ENCODE measurements at regions not wholly inside any gene's neighbourhood (a gene's known extent, or its start where the extent isn't known, plus 50 kb on each side); places are given as distances from the start of the nearest gene placed in this dataset.

DNA sequence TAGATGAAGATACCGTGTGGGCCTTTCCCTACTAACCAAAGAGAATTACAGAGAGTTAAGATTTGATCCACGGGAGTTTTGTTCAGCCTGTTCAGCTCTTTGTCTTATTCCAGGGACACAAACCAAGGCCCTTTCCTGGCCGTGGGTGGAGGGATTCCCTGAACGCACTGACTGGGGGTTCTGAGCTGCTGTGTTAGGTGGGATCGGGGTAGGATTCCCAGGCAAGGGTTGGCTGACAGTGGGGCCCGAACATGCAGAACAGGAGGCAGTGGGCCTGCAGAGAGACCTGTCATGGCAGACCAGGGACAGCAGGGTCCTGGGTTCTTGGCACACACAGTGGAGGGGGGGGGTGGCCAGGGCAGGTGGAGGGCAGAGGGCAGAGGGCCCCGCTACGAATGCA lies 89.5 kb upstream of the MKI67 start:
- Histone ChIP-seq H3K9ac (ENCODE audit: low read depth, low read length, poor library complexity) (no peak overlapping the region), H3K4me3 (ENCODE audit: low read length in 2 of 2) (no peak overlapping the region), H3K79me1 (ENCODE audit: low read depth, low read length) (no peaks in the 10 kb centered on the region), H2AK5ac (ENCODE audit: low read depth, low read length) (peak overlapping the region; percentile 23), H4K91ac (ENCODE audit: low read depth, low read length, poor library complexity) (no peak overlapping the region), H3K9me3 (replicated peaks in 1 of 2; ENCODE audit: control insufficient read depth in 2 of 2, insufficient read depth in 1 of 2, low read depth in 1 of 2, low read length in 2 of 2) (no peaks in the 10 kb centered on the region), H3K4me1 (ENCODE audit: control insufficient read depth in 2 of 2, insufficient read depth in 1 of 2, low read depth in 1 of 2, low read length in 2 of 2) (peaks cover 0 to 15% of the 10 kb centered on the region in 2 donors), H2BK12ac (ENCODE audit: low read length) (no peak overlapping the region), H3K4ac (ENCODE audit: low read length) (no peak overlapping the region), H3K27ac (replicated peaks; ENCODE audit: low read length) (peak overlapping the region; percentile 44), H2AFZ (ENCODE audit: low read length) (no peak overlapping the region), H3K27me3 (ENCODE audit: control insufficient read depth in 3 of 3, insufficient read depth in 3 of 3, low read depth in 1 of 3, low read length in 3 of 3) (peaks cover 0 to 24% (median 13%) of the 10 kb centered on the region in 3 experiments), H3K36me3 (replicated peaks in 1 of 2; ENCODE audit: control insufficient read depth in 2 of 2, insufficient read depth in 2 of 2, low read length in 2 of 2) (no peaks in the 10 kb centered on the region), H2BK120ac (ENCODE audit: low read depth, low read length) (no peak overlapping the region), H4K8ac (ENCODE audit: low read depth, low read length) (no peak overlapping the region), H3K14ac (ENCODE audit: low read length) (peak overlapping the region; percentile 86), H2BK15ac (ENCODE audit: low read length) (no peak overlapping the region), H3K4me2 (ENCODE audit: insufficient read depth, low read length, poor library complexity, severe bottlenecking) (no peak overlapping the region), H2BK5ac (ENCODE audit: low read length) (no peak overlapping the region), H3K23ac (ENCODE audit: low read depth, low read length, poor library complexity) (no peak overlapping the region), H3K18ac (ENCODE audit: low read length) (peak overlapping the region; percentile 86)
- no CpG with 5 or more reads among the region's 8 CpGs for WGBS, 2 donors (ENCODE audit: extremely low coverage in 2 of 2, insufficient read length in 2 of 2, insufficient replicate concordance in 1 of 2)
- no peak for DNase-seq (ENCODE audit: low spot score)

DNA sequence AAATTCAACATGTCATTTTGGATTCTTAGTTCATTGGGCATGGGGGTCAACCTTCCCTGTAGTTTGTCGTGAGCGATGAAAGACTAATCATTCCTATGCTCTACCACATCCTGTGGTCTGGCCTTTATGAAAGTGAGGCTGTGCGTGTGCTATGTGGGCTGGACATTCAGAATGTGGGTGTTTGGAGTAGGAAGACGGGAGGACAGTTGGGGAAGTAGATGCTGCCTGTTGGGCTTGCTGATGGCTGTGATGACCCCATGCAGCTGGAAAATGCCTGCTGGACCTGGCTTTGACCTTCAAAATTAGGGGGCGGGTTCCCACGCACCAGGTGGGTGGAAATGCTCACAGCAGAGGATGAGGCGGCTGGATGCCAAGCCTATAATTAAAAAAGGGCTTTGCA lies 90.9 kb upstream of the MKI67 start:
- Histone ChIP-seq H2BK120ac (ENCODE audit: low read depth, low read length) (no peak overlapping the region), H3K4me3 (ENCODE audit: low read length in 2 of 2) (no peak overlapping the region), H4K8ac (ENCODE audit: low read depth, low read length) (no peak overlapping the region), H3K18ac (ENCODE audit: low read length) (no peak overlapping the region), H2BK12ac (ENCODE audit: low read length) (no peak overlapping the region), H3K14ac (ENCODE audit: low read length) (no peak overlapping the region), H2BK5ac (ENCODE audit: low read length) (no peak overlapping the region), H3K27me3 (ENCODE audit: control insufficient read depth in 3 of 3, insufficient read depth in 3 of 3, low read depth in 1 of 3, low read length in 3 of 3) (peaks cover 0 to 16% (median 2%) of the 10 kb centered on the region in 3 experiments), H3K23ac (ENCODE audit: low read depth, low read length, poor library complexity) (peak overlapping the region; percentile 17), H2AFZ (ENCODE audit: low read length) (no peak overlapping the region), H3K9me3 (replicated peaks in 1 of 2; ENCODE audit: control insufficient read depth in 2 of 2, insufficient read depth in 1 of 2, low read depth in 1 of 2, low read length in 2 of 2) (no peaks in the 10 kb centered on the region), H3K27ac (replicated peaks; ENCODE audit: low read length) (no peak overlapping the region), H3K4me1 (ENCODE audit: control insufficient read depth in 2 of 2, insufficient read depth in 1 of 2, low read depth in 1 of 2, low read length in 2 of 2) (peaks cover 0 to 16% of the 10 kb centered on the region in 2 donors), H4K91ac (ENCODE audit: low read depth, low read length, poor library complexity) (no peak overlapping the region), H3K4ac (ENCODE audit: low read length) (no peak overlapping the region), H2BK15ac (ENCODE audit: low read length) (no peak overlapping the region), H3K79me1 (ENCODE audit: low read depth, low read length) (no peaks in the 10 kb centered on the region), H2AK5ac (ENCODE audit: low read depth, low read length) (no peak overlapping the region), H3K4me2 (ENCODE audit: insufficient read depth, low read length, poor library complexity, severe bottlenecking) (no peak overlapping the region), H3K36me3 (replicated peaks in 1 of 2; ENCODE audit: control insufficient read depth in 2 of 2, insufficient read depth in 2 of 2, low read length in 2 of 2) (no peaks in the 10 kb centered on the region), H3K9ac (ENCODE audit: low read depth, low read length, poor library complexity) (no peak overlapping the region)
- no CpG with 5 or more reads among the region's 7 CpGs for WGBS, 2 donors (ENCODE audit: extremely low coverage in 2 of 2, insufficient read length in 2 of 2, insufficient replicate concordance in 1 of 2)
- DNase-seq (ENCODE audit: low spot score) = no peak

DNA sequence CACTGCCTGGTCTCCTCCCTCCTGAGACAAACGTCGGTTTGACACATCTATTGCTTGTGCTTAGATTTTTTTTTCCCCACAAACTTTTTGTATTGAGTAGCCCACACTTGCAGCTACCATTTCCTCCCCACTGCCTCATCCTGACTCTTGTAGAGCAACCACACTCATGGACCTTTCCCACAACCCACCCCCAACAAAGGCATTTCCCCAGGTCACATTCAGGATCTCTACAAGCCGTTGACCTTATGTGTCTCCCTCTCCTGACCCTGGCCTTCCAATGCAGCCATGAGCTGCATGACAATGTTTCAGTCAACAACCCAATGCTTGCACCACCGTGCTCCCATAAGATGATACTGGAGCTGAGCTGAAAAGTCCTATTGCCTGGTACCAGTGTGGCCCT lies 91.9 kb upstream of the MKI67 start:
- H2BK5ac ChIP-seq (ENCODE audit: low read length) = no peak overlapping the region
- no peak overlapping the region for H3K9ac ChIP-seq (ENCODE audit: low read depth, low read length, poor library complexity)
- no peak overlapping the region for H3K4ac ChIP-seq (ENCODE audit: low read length)
- no peak for DNase-seq (ENCODE audit: low spot score)
- peaks cover 0 to 6% (median 0%) of the 10 kb centered on the region in 3 experiments for H3K27me3 ChIP-seq (ENCODE audit: control insufficient read depth in 3 of 3, insufficient read depth in 3 of 3, low read depth in 1 of 3, low read length in 3 of 3)
- H3K4me1 ChIP-seq (ENCODE audit: control insufficient read depth in 2 of 2, insufficient read depth in 1 of 2, low read depth in 1 of 2, low read length in 2 of 2) = peaks cover 0 to 13% of the 10 kb centered on the region in 2 donors
- H3K27ac ChIP-seq (replicated peaks; ENCODE audit: low read length) = no peak overlapping the region
- H2BK15ac ChIP-seq (ENCODE audit: low read length) = no peak overlapping the region
- no peak overlapping the region for H4K8ac ChIP-seq (ENCODE audit: low read depth, low read length)
- no peak overlapping the region for H3K4me2 ChIP-seq (ENCODE audit: insufficient read depth, low read length, poor library complexity, severe bottlenecking)
- H2AFZ ChIP-seq (ENCODE audit: low read length) = no peak overlapping the region
- no peaks in the 10 kb centered on the region for H3K79me1 ChIP-seq (ENCODE audit: low read depth, low read length)
- no peak overlapping the region for H3K4me3 ChIP-seq (ENCODE audit: low read length in 2 of 2)
- no peak overlapping the region for H4K91ac ChIP-seq (ENCODE audit: low read depth, low read length, poor library complexity)
- no peak overlapping the region for H2AK5ac ChIP-seq (ENCODE audit: low read depth, low read length)
- H3K9me3 ChIP-seq (replicated peaks in 1 of 2; ENCODE audit: control insufficient read depth in 2 of 2, insufficient read depth in 1 of 2, low read depth in 1 of 2, low read length in 2 of 2) = no peaks in the 10 kb centered on the region
- peak overlapping the region; percentile 11 for H3K14ac ChIP-seq (ENCODE audit: low read length)
- no CpG with 5 or more reads among the region's 4 CpGs for WGBS, 2 donors (ENCODE audit: extremely low coverage in 2 of 2, insufficient read length in 2 of 2, insufficient replicate concordance in 1 of 2)
- no peak overlapping the region for H3K18ac ChIP-seq (ENCODE audit: low read length)
- H3K23ac ChIP-seq (ENCODE audit: low read depth, low read length, poor library complexity) = no peak overlapping the region
- no peak overlapping the region for H2BK12ac ChIP-seq (ENCODE audit: low read length)
- no peak overlapping the region for H2BK120ac ChIP-seq (ENCODE audit: low read depth, low read length)
- no peaks in the 10 kb centered on the region for H3K36me3 ChIP-seq (replicated peaks in 1 of 2; ENCODE audit: control insufficient read depth in 2 of 2, insufficient read depth in 2 of 2, low read length in 2 of 2)

DNA sequence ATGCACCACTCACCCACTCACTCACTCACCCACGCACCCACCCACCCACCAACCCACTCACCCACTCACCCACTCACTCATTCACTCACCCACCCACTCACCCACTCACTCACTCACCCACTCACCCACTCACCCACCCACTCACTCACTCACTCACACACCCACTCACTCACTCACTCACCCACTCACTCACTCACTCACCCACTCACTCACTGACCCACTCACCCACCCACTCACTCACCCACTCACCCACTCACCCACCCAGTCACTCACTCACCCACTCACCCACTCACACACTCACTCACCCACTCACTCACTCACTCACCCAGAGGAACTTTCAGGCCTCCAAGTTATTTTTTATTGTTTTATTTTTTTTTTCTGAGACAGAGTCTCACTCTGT lies 93.1 kb upstream of the MKI67 start:
- Histone ChIP-seq H3K4me1 (ENCODE audit: control insufficient read depth in 2 of 2, insufficient read depth in 1 of 2, low read depth in 1 of 2, low read length in 2 of 2) (peaks cover 0 to 13% of the 10 kb centered on the region in 2 donors), H3K36me3 (replicated peaks in 1 of 2; ENCODE audit: control insufficient read depth in 2 of 2, insufficient read depth in 2 of 2, low read length in 2 of 2) (no peaks in the 10 kb centered on the region), H2BK12ac (ENCODE audit: low read length) (no peak overlapping the region), H3K9me3 (replicated peaks in 1 of 2; ENCODE audit: control insufficient read depth in 2 of 2, insufficient read depth in 1 of 2, low read depth in 1 of 2, low read length in 2 of 2) (no peaks in the 10 kb centered on the region), H4K8ac (ENCODE audit: low read depth, low read length) (no peak overlapping the region), H3K14ac (ENCODE audit: low read length) (no peak overlapping the region), H2BK120ac (ENCODE audit: low read depth, low read length) (no peak overlapping the region), H3K27me3 (ENCODE audit: control insufficient read depth in 3 of 3, insufficient read depth in 3 of 3, low read depth in 1 of 3, low read length in 3 of 3) (peaks cover 0 to 6% (median 0%) of the 10 kb centered on the region in 3 experiments), H2AFZ (ENCODE audit: low read length) (no peak overlapping the region), H3K23ac (ENCODE audit: low read depth, low read length, poor library complexity) (no peak overlapping the region), H3K18ac (ENCODE audit: low read length) (no peak overlapping the region), H3K27ac (replicated peaks; ENCODE audit: low read length) (no peak overlapping the region), H2BK5ac (ENCODE audit: low read length) (no peak overlapping the region), H4K91ac (ENCODE audit: low read depth, low read length, poor library complexity) (no peak overlapping the region), H3K4ac (ENCODE audit: low read length) (no peak overlapping the region), H3K9ac (ENCODE audit: low read depth, low read length, poor library complexity) (no peak overlapping the region), H3K79me1 (ENCODE audit: low read depth, low read length) (no peaks in the 10 kb centered on the region), H2AK5ac (ENCODE audit: low read depth, low read length) (no peak overlapping the region), H3K4me3 (ENCODE audit: low read length in 2 of 2) (no peak overlapping the region), H3K4me2 (ENCODE audit: insufficient read depth, low read length, poor library complexity, severe bottlenecking) (no peak overlapping the region), H2BK15ac (ENCODE audit: low read length) (no peak overlapping the region)
- no peak for DNase-seq (ENCODE audit: low spot score)
- WGBS, 2 donors (ENCODE audit: extremely low coverage in 2 of 2, insufficient read length in 2 of 2, insufficient replicate concordance in 1 of 2) = no CpG with 5 or more reads among the region's 1 CpG

Measured in neuronal stem cell (in vitro differentiated cells).